K562 (cell line): ENCODE measurements at regions not wholly inside any gene's neighbourhood (a gene's known extent, or its start where the extent isn't known, plus 50 kb on each side); places are given as distances from the start of the nearest gene placed in this dataset.

Source experiments
- ATAC-seq: fragments of 200-7000 bp; cut with Tn5 transposase; 3 replicates; pipeline ENCODE4 v1.9.1; 2020; ENCODE audit warnings: moderate library complexity
- BruUV-seq: library from RNA; stranded (reverse); fragments of 400-500 nt; replicated peaks from 2 replicates; lab custom pipeline; 2021; lab: Mats Ljungman, UMichigan
- CTCF ChIA-PET: fragments of 300-600 bp; formaldehyde crosslinking; extraction: SDS; loops from one replicate; lab custom pipeline; 2021; ENCODE audit warnings: low intra/inter-chr PET ratio; lab: Yijun Ruan, JAX
- POLR2A ChIA-PET: fragments of 300-600, 350-650 bp; sonication (Branson Sonifier 250); formaldehyde crosslinking; extraction: SDS; loops from one replicate; lab custom pipeline; 2021; ENCODE audit warnings: antibody characterized with exemption, inconsistent platforms; lab: Yijun Ruan, JAX
- DNase-seq, 4 experiments: peaks; one replicate each; pipeline versions ENCODE4 v3.0.0 to v3.0.0-alpha.2; 2011 to 2018; ENCODE audit warnings: low spot score in 3 of 4, mixed read lengths in 3 of 4; ENCODE audit errors: extremely low read depth in 1 of 4
- FAIRE-seq: peaks from 2 replicates; lab custom pipeline; 2011; peaks lifted over from hg19 to GRCh38; lab: Jason Lieb, UNC
- H2AFZ ChIP-seq: 2 replicates; pipeline ENCODE4 v1.6.0; 2011; ENCODE audit warnings: low read depth, low read length, control low read depth, inconsistent platforms
- H3K27ac ChIP-seq: fragments of 200-600 bp; 3 replicates; pipeline ENCODE4 v1.8.0; 2011; ENCODE audit warnings: low read depth, mild to moderate bottlenecking, control low read depth, inconsistent platforms, low read length, moderate library complexity, mixed read lengths; ENCODE audit errors: extremely low read depth
- H3K27me3 ChIP-seq, 2 experiments: fragments of 300-600 bp in 1 of 2; 2 replicates in 1 of 2; 3 replicates in 1 of 2; pipeline versions ENCODE4 v1.6.0 to v1.8.0; 2011; ENCODE audit warnings: inconsistent platforms in 2 of 2, low read length in 2 of 2, mild to moderate bottlenecking in 1 of 2, mixed read lengths in 1 of 2, moderate library complexity in 1 of 2; ENCODE audit not compliant: control insufficient read depth in 2 of 2, insufficient read depth in 2 of 2
- H3K36me3 ChIP-seq: fragments of 300-600 bp; 3 replicates; pipeline ENCODE4 v1.8.0; 2011; ENCODE audit warnings: mild to moderate bottlenecking, low read length, inconsistent platforms; ENCODE audit not compliant: control insufficient read depth, insufficient read depth
- H3K4me1 ChIP-seq, 2 experiments: fragments of 200-600 bp in 1 of 2; replicated peaks in 1 of 2; 2 replicates in 1 of 2; 3 replicates in 1 of 2; pipeline versions ENCODE4 v1.5.1 to v1.8.0; 2011; ENCODE audit warnings: inconsistent platforms in 2 of 2, low read length in 2 of 2, mild to moderate bottlenecking in 1 of 2, mixed read lengths in 1 of 2, moderate library complexity in 1 of 2; ENCODE audit not compliant: control insufficient read depth in 2 of 2, insufficient read depth in 2 of 2
- H3K4me2 ChIP-seq: 2 replicates; pipeline ENCODE4 v1.6.1; 2011; ENCODE audit warnings: low read length, control low read depth, inconsistent platforms, mixed read lengths; ENCODE audit not compliant: insufficient read depth
- H3K4me3 ChIP-seq: fragments of 200-600 bp; sonication (generic), shearing (Covaris generic); 2 replicates; pipeline ENCODE4 v1.5.1; 2016; ENCODE audit warnings: control low read depth, inconsistent platforms
- H3K79me2 ChIP-seq: fragments of 200-600 bp; 3 replicates; pipeline ENCODE4 v1.8.0; 2011; ENCODE audit warnings: low read length, inconsistent platforms; ENCODE audit not compliant: control insufficient read depth, insufficient read depth
- H3K9ac ChIP-seq, 2 experiments: 2 replicates each; pipeline versions ENCODE4 v1.6.0 to v1.6.1; 2011; ENCODE audit warnings: low read depth in 2 of 2, low read length in 2 of 2, control low read depth in 1 of 2, inconsistent platforms in 1 of 2, mild to moderate bottlenecking in 1 of 2, mixed read lengths in 1 of 2; ENCODE audit not compliant: insufficient read depth in 1 of 2
- H3K9me1 ChIP-seq: one replicate; pipeline ENCODE4 v1.6.0; 2011; ENCODE audit warnings: inconsistent platforms, mild to moderate bottlenecking, low read length, moderate library complexity; ENCODE audit not compliant: control insufficient read depth, insufficient read depth
- H3K9me3 ChIP-seq: replicated peaks from 2 replicates; pipeline ENCODE4 v1.5.1; 2011; ENCODE audit warnings: low read depth, low read length, inconsistent platforms; ENCODE audit not compliant: control insufficient read depth, insufficient read depth
- H4K20me1 ChIP-seq: replicated peaks from 2 replicates; pipeline ENCODE4 v1.6.1; 2011; ENCODE audit warnings: low read length, inconsistent platforms, mixed read lengths; ENCODE audit not compliant: control insufficient read depth, insufficient read depth
- COPS2 ChIP-seq: fragments of 450-650 bp; conservative IDR thresholded peaks from 2 replicates; pipeline ENCODE4 v1.6.1; 2016; ENCODE audit warnings: mild to moderate bottlenecking, moderate library complexity
- CTCFL ChIP-seq: IDR thresholded peaks from 2 replicates; pipeline ENCODE4 v1.6.1; 2011; ENCODE audit warnings: borderline replicate concordance, low read depth, mild to moderate bottlenecking, moderate library complexity, low read length; ENCODE audit not compliant: insufficient read depth, poor library complexity, severe bottlenecking
- KLF6 ChIP-seq: fragments of 250-450 bp; sonication (Bioruptor Pico); IDR thresholded peaks from 2 replicates; pipeline ENCODE4 v1.4.0; 2020; ENCODE audit warnings: mild to moderate bottlenecking, moderate library complexity, borderline replicate concordance
- NCOA2 ChIP-seq, 2 experiments: fragments of 450-650 bp; IDR thresholded peaks; 2 replicates each; pipeline ENCODE4 v1.6.1; 2018; ENCODE audit warnings: mild to moderate bottlenecking in 2 of 2, moderate library complexity in 1 of 2; ENCODE audit not compliant: partially characterized antibody in 2 of 2
- PCBP2 ChIP-seq: fragments of 200-400 bp; formaldehyde crosslinking; IDR thresholded peaks from 2 replicates; pipeline ENCODE4 v1.6.1; 2018; ENCODE audit warnings: low read length, low read depth, mild to moderate bottlenecking, moderate library complexity; ENCODE audit not compliant: poor library complexity, severe bottlenecking
- SIN3A ChIP-seq, 2 experiments: fragments of 150-350 bp in 1 of 2; IDR thresholded peaks; 2 replicates each; pipeline ENCODE4 v1.6.1; 2011 to 2016; ENCODE audit warnings: borderline replicate concordance in 2 of 2, low read depth in 2 of 2, low read length in 2 of 2, mild to moderate bottlenecking in 2 of 2, moderate library complexity in 2 of 2; ENCODE audit not compliant: control insufficient read depth in 1 of 2
- STAG1 ChIP-seq: sonication (generic); formaldehyde crosslinking; IDR thresholded peaks from 2 replicates; pipeline ENCODE4 v1.5.0; 2020; ENCODE audit warnings: missing genetic modification reagents, borderline replicate concordance
- WHSC1 ChIP-seq: IDR thresholded peaks from one replicate; pipeline ENCODE4 v1.6.1; 2012; ENCODE audit warnings: low read length, control low read depth, inconsistent platforms
- ZNF77 ChIP-seq: fragments of 250-450 bp; sonication (Bioruptor Pico); IDR thresholded peaks from 2 replicates; pipeline ENCODE4 v1.5.0; 2020
- WGBS: fragments of 100-300 bp; shearing (Covaris generic); methylation state at CpG from one replicate; pipeline ENCODE4 v1.1.6; 2016; ENCODE audit warnings: low coverage, mixed read lengths; ENCODE audit not compliant: insufficient coverage; ENCODE audit errors: missing lambda C conversion rate; 5-methylcytosine and 5-hydroxymethylcytosine counted together
- in situ Hi-C: fragments of 300-500 bp; cut with MboI; formaldehyde crosslinking; loops from 4 replicates; pipeline ENCODE4 v1.15.0; 2018; ENCODE audit warnings: inconsistent platforms, mixed read lengths
- intact Hi-C: fragments of 100-400 bp; cut with micrococcal nuclease; formaldehyde crosslinking; loops from 2 replicates; pipeline ENCODE4 v1.14.2; 2022

GRCh38 chr2:33670392-33670937 lies 71.4 kb upstream of the FAM98A start:
- Histone ChIP-seq H3K79me2 (no peaks in the 10 kb centered on the region), H3K27ac (no peak overlapping the region), H3K4me3 (no peak overlapping the region), H3K4me2 (no peak overlapping the region), H3K4me1 (no peaks in the 10 kb centered on the region), H3K9me3 (no peaks in the 10 kb centered on the region), H3K36me3 (no peaks in the 10 kb centered on the region), H3K9me1 (no peaks in the 10 kb centered on the region), H2AFZ (no peak overlapping the region), H3K9ac (no peak overlapping the region), H4K20me1 (no peaks in the 10 kb centered on the region), H3K27me3 (no peaks in the 10 kb centered on the region)
- POLR2A ChIA-PET, result no interaction called here
- 0% methylated on average over 4 of the region's 4 CpGs for WGBS
- in situ Hi-C loops, result no loop called here
- CTCF ChIA-PET, result no interaction called here
- TF ChIP-seq CTCFL (peak; percentile 15), WHSC1 (no peak)
- BruUV-seq, result no TSS peak
- no peak for FAIRE-seq
- peak in 2 of 4 experiments; percentile 7 to 9 for DNase-seq
- ATAC-seq, result peak; percentile 72
- intact Hi-C loops, result no loop called here

- no peak overlapping the region for H3K4me2 ChIP-seq
- WGBS, result 0% methylated on average over 4 of the region's 4 CpGs
- no peaks in the 10 kb centered on the region for H3K27me3 ChIP-seq
- H3K9ac ChIP-seq, result no peak overlapping the region
- no peaks in the 10 kb centered on the region for H4K20me1 ChIP-seq
- CTCF ChIA-PET, result no interaction called here
- no TSS peak for BruUV-seq
- no peak overlapping the region for H3K27ac ChIP-seq
- no peak for ATAC-seq
- no peaks in the 10 kb centered on the region for H3K9me1 ChIP-seq
- no peak overlapping the region for H3K4me3 ChIP-seq
- no peaks in the 10 kb centered on the region for H3K4me1 ChIP-seq
- no peak for DNase-seq
- in situ Hi-C loops (no loop called here), intact Hi-C loops (no loop called here)
- no peak overlapping the region for H2AFZ ChIP-seq
- no peaks in the 10 kb centered on the region for H3K36me3 ChIP-seq
- H3K9me3 ChIP-seq, result 0 out of 2 replicates have a peak, but pooled peaks cover 1% of the 10 kb centered on the region
- no peaks in the 10 kb centered on the region for H3K79me2 ChIP-seq
- FAIRE-seq, result no peak
- POLR2A ChIA-PET, result interaction anchor here (0.5 kb wide), 1 partner anchor 77 kb away, joined by 3 read pairs; no protein-coding TSS in a partner anchor
- TF ChIP-seq KLF6 (CRISPR knock-in tag) (no peak), NCOA2 (IDR thresholded peaks at IDR 0.05; ENCODE audit: partially characterized antibody in 2 of 2) (no peak), ZNF77 (CRISPR knock-in tag) (no peak), STAG1 (CRISPR knock-in tag) (no peak), SIN3A (IDR thresholded peaks at IDR 0.05; ENCODE audit: borderline replicate concordance in 2 of 2, control insufficient read depth in 1 of 2, low read depth in 2 of 2, low read length in 2 of 2) (no peak), COPS2 (no peak), PCBP2 (no peak)
Measured at GRCh38 chr2:33666879-33667278, 67.8 kb upstream of the FAM98A start.
